AML-193 (cell line): ENCODE measurements at regions not wholly inside any gene's neighbourhood (a gene's known extent, or its start where the extent isn't known, plus 50 kb on each side); places are given as distances from the start of the nearest gene placed in this dataset.
"Not testable (repeated sequence)": the region's sequence is repeated elsewhere in the genome, so short reads cannot be mapped to it uniquely, and the experiment has no call there.

Experiments used
- DNase-seq, 2 experiments: peaks; one replicate each; lab custom pipeline; 2025; lab: John Stamatoyannopoulos, UW

DNA sequence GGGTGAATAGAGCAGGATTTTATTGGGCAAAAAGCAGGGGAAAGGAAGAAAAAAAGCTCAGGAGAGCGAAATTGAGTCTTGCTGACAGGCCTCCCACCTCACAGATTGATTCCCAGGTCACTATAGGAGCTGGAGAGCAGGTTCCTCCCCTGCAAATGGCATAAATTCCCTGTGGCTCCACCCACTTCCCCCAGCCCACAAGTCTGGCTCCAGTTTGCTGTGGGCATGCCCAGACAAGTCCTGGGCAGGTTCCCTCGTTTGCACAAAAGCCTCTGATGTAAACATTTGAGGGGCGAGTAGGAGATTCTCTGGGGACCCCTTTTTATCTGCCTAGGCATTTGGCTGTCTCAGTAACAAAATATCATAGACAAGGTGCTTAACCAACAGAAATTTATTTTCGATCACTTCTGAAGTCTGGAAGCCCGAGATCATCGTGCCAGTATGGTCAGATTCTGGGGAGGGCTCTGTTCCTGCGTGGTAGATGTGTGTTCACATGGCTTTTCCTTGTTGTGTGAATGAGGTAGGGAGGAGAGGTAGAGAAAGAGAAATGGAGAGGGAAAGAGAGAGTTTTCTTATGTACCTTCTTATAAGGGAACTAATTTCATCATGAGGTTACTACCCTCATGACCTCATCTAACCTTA is 614.5 kb downstream of the MAT2B start:
- no peak for DNase-seq

DNA sequence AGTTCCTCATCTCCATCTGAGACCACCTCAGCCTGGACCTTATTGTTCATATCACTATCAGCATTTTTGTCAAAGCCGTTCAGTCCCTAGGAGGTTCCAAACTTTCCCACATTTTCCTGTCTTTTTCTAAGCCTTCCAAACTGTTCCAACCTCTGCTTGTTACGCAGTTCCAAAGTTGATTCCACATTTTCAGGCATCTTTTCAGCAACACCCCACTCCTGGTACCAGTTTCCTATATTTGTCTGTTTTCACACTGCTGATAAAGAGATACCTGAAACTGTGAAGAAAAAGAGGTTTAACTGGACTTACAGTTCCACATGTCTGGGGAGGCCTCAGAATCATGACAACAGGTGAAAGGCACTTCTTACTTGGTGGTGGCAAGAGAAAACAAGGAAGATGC is 622.1 kb downstream of the MAT2B start:
- no peak for DNase-seq

DNA sequence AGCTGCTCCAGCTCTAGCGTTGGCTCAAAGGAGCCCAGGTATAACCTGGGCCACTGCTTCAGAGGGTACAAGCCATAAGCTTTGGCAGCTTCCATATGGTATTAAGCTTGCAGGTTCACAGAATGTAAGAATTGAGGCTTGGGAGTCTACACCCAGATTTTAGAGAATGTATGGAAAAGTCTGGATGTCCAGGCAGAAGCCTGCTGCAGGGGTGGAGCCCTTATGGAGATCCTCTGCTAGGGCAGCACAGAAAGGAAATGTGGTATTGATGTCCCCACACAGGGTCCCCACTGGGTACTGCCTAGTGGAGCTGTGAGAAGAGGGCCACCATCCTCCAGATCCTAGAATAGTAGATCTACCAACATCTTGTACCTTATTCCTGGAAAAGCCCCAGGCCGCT is 626.9 kb downstream of the MAT2B start:
- DNase-seq, result no peak

DNA sequence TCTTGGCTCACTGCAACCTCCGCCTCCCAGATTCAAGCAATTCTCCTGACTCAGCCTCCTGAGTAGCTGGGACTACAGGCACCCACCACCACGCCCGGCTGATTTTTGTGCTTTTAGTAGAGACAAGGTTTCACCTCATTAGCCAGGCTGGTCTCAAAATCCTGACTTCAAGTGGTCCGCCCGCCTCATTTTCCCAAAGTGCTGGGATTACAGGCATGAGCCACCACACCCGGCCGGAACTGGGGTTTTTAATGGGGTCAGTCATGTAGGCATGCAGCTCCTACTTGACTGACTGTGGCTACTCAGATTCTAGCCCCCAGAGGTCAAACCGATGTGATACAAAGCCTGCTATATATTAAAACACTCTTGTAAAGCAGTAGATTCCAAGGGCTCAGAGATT is 631.7 kb downstream of the MAT2B start:
- no peak for DNase-seq

DNA sequence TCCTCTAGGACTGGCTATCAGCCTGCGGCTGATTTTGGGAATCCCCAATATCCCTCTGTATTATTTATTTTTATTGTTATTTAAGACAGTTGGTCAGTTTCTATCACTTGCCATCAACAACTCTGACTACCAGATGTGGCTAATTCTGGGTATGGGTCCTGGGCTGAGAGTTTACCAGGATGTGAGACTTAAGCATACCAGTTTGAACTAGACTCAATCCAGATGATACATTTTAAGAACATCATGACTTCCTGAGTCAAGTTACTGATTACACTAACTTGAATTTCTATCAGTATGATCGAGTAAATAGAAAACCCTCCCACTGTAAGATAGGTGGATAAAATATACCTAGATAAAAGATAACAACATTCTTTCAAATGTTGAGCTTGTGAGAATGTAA is 634.0 kb downstream of the MAT2B start:
- no peak for DNase-seq

DNA sequence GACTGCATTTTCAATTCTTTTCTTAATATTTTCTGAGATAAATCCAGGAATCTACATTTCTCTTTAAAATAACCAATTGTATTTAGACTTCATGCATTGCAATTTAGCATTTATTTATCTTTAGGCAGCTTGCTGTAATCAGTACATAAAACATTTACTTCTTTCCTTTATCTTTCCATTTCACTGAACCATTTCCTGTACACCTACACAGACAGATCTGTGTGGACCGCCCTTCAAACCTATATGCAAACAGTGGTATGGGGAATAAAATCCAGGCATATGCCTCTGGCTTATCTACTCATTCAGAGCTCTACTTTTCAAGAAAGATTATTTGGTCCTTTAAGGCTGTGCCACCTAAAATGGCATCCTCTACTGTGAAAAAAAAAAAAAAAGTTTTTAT is 640.0 kb downstream of the MAT2B start:
- no peak for DNase-seq

DNA sequence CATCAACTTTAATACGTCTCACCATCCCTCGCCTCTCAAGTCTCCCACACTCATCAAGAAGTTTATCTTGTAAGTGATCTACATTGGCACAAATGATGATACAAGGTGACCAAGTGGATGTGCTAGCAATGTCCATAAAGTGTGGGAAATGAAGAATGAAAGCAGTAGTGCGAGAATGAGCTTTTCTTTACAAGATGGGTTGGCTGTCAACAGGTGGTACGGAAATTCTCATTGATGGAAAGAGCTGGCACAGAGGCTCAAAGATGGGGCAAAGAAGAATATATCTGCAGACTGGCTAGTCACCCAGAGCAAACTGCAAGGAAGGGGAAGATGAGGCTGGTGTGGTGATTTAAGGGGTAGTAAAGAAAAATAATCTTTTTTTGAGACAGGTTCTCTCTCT is 640.8 kb downstream of the MAT2B start:
- DNase-seq, result no peak

DNA sequence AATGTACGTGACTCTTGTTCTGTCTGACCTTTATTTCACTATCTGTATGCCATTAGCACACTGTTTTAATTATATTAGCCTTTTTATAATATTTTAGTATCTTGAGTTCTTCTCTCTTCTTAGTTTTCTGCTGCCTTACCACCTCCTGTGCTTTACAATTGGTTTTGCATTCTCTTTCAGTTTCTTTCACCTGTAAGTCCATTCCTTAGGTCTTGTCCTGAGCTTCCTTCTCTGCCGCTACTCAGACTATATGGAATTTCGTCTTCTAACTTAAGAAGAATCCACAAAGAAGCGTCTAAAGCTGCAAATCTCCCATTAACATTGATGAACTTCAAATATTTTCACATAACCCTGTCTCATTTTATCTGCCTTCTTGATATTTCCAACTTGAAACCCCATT is 642.9 kb downstream of the MAT2B start:
- no peak for DNase-seq

DNA sequence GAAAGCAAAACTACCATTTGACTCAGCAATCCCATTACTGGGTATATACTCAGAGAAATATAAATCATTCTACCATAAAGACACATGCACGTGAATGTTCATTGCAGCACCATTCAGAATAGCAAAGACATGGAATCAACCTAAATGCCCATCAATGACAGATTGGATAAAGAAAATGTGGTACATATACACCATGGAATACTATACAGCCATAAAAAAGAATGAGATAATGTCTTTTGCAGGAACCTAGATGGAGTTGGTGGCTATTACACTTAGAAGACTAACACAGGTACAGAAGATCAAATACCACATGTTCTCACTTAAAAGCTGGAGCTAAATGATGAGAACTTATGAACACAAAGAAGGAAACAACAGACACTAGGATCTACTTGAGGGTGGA is 647.1 kb downstream of the MAT2B start:
- not testable (repeated sequence) for DNase-seq

DNA sequence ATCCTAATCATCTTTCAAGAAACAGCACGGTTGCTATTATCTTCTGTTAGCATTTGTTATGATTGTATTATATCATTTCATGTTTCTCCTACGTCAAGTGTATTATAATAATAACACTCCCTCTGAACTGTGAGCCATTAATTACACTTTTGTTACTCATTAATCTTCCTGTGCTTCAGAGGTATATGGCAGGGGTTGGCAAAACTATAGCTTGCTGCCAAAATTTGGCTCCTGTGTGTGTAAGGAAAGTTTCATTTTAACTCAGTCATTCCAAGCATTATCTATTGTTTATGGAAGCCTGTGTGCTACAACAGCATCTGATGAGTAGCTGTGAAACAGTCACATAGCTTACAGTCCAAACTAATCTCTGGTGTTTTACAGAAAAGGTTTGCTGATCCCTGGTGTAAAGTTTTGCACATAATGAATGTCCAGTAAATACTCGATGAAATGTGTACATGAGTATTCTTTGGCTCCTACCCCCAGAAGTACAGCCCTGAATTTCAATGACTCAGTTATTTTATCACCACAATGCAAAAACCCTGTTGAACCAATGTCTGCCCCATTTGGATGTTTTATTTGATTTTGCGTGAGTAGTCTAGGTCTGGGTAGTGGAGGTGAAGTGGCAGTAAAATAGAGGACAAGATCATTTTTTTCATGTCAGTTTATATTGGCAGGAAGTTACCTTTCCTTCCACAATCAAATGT is 648.2 kb downstream of the MAT2B start:
- no peak for DNase-seq

DNA sequence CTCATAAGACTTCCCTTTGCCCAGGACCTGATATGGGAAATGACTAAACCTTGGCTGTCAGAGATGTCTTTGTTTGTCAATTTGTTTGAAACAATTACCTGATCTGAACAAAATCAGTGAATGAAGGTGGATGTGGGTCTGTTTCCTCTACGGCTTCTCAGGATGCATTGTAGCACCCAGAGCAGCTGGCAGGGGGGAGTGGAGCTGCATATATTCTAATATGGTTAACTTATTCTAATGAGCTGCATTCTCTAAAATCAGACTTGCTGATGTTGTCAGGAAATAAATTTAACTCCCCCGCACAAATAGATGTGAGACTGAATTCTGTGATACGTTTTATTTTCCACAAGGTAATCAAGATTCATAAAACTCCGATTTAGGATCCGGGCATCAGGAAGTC is 665.4 kb downstream of the MAT2B start:
- no peak for DNase-seq

DNA sequence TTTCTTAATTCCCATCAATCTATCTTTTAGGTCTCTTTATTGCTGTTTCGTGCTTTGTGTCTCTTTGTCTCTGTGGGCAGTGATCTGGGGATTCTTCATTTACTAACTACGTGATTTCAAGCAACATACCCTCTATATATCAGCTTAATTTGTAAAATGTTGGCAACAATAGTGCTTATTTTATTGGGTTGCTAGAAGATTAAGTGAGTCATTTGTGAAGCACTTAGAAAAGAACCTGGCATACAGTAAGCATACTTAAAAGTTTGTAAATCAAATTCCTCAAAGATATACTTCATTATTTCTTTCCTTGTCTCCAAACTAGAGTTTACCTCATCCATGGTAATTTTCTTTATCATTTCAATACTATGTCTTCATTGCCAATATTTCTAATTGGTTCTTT is 669.7 kb downstream of the MAT2B start:
- DNase-seq, result no peak

DNA sequence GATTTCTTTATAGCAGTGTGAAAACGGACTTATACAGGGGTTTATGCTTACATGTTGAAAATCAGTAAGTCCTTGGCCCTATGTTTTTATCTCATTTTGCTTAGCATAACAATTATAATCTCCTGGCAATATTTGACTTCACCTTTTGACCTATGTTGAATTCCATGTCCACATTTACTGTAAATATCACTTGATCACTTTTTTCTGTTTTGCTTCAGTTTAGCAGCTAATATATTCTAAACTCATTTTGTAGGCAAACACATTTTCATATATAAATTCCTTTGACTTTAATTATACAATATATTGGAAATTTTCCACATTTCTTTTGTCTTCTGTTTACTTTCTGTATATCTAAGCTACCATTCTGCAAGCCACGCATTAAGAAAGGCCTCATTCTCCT is 674.0 kb downstream of the MAT2B start:
- DNase-seq, result no peak

DNA sequence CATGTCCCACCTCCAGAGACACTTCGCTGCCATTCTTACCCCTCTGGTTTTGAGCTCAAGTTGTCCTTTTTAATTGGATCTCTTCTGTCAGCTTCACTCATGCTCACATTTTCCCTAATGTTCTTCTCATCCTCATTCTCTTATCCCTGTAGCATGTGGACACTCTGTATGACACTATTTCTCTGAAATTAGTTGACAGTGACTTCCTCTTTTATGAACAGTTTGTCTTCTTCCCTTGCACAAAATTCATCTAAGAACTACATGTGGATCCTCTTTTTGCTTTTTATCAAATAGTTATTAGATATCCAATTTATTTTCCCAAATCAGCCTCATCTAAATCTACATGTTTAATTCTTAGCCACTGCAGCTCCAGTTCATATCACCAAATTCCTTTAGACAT is 676.2 kb downstream of the MAT2B start:
- DNase-seq, result peak; percentile 12

DNA sequence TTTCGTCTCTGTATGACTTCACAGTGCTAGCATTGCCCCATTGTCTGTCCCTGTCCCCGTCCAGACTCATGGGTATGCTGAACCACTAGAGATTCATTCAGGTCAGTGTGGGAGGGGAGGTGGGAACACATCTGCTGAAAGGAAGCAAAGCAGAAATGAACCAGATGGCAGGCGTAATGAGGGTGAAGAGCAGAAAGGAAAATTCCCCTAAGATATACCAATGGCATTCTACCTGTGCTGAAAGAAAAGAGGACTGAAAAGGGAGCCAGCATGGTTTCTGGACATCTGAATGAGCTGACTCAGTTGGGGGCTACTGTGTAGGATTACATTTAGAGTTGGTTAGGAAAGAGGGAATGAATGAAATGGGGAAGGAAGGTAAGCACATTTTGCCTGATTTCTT is 678.7 kb downstream of the MAT2B start:
- no peak for DNase-seq

DNA sequence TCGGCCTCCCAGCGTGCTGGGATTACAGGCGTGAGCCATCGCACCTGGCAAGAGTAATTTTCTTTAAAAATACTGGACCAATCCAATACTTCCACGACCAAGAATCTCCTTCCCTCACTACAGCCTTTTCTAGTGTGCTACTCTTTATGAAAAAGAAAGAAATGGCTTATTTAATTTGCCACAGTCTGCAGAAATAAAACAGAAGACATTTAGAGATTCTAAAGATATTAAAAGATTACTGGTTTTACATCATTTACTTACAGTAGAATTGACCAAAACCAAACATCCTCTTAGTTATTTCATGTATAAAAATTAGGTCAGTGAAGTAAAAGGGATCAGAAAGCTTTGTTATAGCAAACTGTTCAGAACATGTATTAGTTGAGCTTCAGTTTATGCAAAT is 679.6 kb downstream of the MAT2B start:
- no peak for DNase-seq

DNA sequence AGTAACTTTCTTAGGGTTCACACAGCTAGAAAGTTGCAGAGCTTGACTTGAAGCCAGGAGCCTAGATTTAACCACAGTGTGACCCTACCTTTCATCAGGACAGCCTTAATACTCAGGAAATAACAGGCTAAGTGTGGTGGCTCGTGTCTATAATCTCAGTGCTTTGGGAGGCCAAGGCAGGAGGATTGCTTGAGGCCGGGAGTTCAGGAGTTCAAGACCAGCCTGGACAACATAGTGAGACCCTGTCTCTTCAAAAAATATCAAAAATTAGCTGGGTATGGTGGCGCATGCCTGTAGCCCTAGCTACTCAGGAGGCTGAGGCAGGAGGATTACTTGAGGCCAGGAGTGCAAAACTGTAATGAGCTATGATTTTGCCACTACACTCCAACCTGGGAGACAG is 681.1 kb downstream of the MAT2B start:
- DNase-seq, result no peak

DNA sequence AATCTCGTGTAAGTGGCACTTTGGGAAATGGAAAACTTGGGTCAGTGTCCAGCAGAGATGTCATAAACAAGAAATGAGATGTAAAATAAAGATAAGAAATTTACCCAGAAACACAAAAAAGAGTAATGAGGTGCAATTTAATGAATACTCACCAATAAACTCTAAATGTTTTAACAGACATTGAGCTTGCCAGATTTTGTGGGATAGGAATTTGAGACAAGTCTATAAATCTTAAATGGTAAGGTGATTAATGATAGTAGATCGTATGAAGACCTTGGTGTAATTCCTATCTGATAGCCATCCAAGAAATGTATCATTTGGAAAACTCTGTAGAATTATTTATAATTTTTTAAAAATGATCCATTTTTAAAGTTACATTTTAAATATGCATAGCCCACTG is 682.4 kb downstream of the MAT2B start:
- DNase-seq, result no peak

DNA sequence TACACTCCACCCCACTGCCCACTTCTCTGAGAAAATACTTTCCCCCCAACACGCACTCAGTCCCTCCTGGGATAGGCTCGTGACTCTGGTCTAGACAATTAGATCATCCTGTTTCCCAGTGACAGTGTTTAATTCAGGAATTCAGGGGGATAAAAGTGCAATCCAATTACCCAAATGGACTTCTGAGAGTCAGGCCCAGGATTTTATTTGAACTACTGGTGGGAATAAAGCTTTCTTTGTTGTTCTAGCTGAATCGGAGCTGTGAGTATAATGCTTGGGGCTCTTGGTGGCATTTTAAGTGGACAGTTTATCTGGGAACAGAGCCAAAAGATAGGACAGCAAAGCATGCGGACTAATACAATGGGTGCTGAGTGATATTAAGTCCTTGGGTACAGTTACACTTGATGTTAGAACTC is 683.3 kb downstream of the MAT2B start:
- no peak for DNase-seq

DNA sequence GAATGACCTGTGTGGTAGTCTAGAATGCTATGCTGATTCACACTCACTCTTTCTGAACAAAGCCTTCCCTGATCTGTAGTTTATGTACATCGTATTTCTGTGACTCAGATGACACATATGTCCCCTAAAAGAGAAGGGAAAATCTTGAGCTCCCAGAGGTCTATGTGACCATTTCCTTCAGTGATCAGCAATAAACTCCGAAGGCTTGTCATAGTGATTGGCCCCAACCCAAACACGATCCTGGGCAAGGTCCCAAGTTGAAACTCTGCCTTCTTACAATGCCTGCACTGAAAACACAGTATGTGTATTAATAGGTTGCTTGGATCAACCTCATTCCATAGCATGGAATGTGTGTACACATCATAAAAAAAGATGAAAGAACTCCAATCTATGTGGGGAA is 685.8 kb downstream of the MAT2B start:
- DNase-seq, result no peak

DNA sequence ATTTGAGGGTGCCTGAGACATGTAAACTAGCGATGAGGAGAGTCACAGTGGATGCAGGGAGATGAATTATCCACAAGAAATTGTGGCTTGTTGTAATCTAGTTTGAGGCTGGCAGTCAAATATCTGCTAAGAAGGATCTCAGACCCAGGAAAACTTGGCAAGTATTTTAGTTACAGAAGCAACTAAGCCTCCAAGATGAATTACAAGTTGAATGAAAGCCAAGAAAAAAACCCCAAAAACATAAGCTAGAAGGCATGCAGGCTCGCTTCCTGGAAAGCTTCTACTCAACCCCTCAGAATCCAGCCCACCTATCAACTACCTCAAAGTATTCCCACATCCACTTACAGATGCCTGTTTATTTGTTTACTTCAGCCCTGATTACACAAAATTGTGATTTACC is 696.9 kb downstream of the MAT2B start:
- DNase-seq, result no peak

DNA sequence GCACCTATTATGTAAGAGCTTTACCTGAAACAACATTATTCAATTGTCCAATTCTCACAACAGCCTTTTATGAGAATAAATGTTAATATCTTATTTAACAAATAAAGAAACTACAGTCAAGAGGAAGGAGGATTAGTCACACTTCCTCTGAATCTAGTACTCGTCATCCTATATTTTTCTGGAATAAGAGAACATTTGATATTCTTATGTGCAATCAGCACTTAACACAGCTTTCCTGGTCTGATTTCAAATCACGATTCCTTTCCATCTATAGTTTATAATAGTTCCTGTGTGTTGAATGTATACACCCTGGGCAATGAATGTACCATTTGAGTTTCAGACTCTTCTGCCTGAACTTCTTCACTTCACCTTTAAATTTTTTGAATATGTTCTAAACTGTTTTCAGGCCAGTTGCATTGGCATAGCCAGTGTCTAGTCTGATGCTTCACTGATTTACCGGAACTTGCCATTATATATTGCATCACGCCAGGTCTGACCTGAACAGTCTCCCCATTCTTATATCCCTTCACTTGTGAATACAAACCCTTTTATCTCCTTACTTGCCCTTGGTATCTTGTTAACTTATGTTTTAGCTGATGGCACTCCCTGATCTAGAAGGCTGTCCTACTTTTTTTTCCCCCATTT is 698.3 kb downstream of the MAT2B start:
- DNase-seq, result no peak

DNA sequence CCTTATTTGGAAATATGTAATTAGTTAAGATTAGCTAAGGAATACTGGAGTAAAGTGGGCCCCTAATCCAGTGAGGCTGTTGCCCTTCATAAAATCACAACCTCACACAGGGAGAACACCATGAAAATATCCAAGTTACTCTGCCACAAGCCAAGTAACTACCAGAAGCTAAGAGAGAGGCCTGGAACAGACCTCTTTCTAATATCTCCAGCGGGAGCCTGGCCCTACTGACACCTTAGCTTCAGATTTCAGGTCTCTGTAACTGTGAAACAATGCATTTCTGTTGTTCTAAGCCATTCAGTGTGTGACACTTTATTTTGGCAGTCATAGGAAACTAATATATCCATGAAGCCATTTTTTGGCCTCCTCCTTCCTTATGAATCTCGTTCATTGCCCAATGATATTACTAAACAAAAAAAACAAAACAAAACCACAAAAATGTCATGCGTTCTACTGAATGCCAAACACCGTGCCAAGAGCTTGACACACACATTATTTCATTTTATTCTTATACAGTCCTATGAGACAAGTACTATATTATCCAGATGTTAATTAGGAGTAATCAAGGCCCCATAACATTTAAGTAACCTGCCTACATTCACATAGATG is 699.0 kb downstream of the MAT2B start:
- no peak for DNase-seq
